Activated T-cell treated with anti-CD3 and anti-CD28 coated beads for 48 hours (primary cell): ENCODE measurements at regions not wholly inside any gene's neighbourhood (a gene's known extent, or its start where the extent isn't known, plus 50 kb on each side); places are given as distances from the start of the nearest gene placed in this dataset.
"Not testable (repeated sequence)": the region's sequence is repeated elsewhere in the genome, so short reads cannot be mapped to it uniquely, and the experiment has no call there.

ENCODE experiments used
- DNase-seq: peaks from one replicate; pipeline ENCODE4 v3.0.0-alpha.2; 2020; ENCODE audit warnings: low read depth

- no peak for DNase-seq
Observed at GRCh38 chr10:131532745-131533341, 221.3 kb upstream of the TCERG1L start.

GRCh38 chr10:131533846-131534526, 222.5 kb upstream of the TCERG1L start:
- DNase-seq = no peak

- DNase-seq = no peak
Observed at GRCh38 chr10:131534836-131535235, 223.3 kb upstream of the TCERG1L start.

GRCh38 chr10:131536676-131537075, 225.2 kb upstream of the TCERG1L start:
- DNase-seq = no peak

GRCh38 chr10:131537281-131537680, 225.8 kb upstream of the TCERG1L start:
- DNase-seq = no peak

- DNase-seq = no peak
Observed at GRCh38 chr10:131544495-131544894, 233.0 kb upstream of the TCERG1L start.

- no peak for DNase-seq
Observed at GRCh38 chr10:131546086-131546810, 234.7 kb upstream of the TCERG1L start.

- no peak for DNase-seq
Observed at GRCh38 chr10:131547129-131547799, 235.7 kb upstream of the TCERG1L start.

- no peak for DNase-seq
Observed at GRCh38 chr10:131548176-131548575, 236.7 kb upstream of the TCERG1L start.

GRCh38 chr10:131549116-131549515, 237.6 kb upstream of the TCERG1L start:
- DNase-seq = no peak

GRCh38 chr10:131553121-131553520, 241.6 kb upstream of the TCERG1L start:
- DNase-seq = no peak

- no peak for DNase-seq
Observed at GRCh38 chr10:131553581-131553980, 242.1 kb upstream of the TCERG1L start.

GRCh38 chr10:131554821-131555220, 243.3 kb upstream of the TCERG1L start:
- DNase-seq = no peak

- no peak for DNase-seq
Observed at GRCh38 chr10:131555406-131555805, 243.9 kb upstream of the TCERG1L start.

- no peak for DNase-seq
Observed at GRCh38 chr10:131556061-131556896, 244.8 kb upstream of the TCERG1L start.

- DNase-seq = no peak
Observed at GRCh38 chr10:131556897-131557495, 245.5 kb upstream of the TCERG1L start.

GRCh38 chr10:131557956-131558355, 246.4 kb upstream of the TCERG1L start:
- not testable (repeated sequence) for DNase-seq

GRCh38 chr10:131559450-131559911, 248.0 kb upstream of the TCERG1L start:
- DNase-seq = no peak

- no peak for DNase-seq
Observed at GRCh38 chr10:131560166-131560565, 248.6 kb upstream of the TCERG1L start.

- no peak for DNase-seq
Observed at GRCh38 chr10:131560706-131561355, 249.3 kb upstream of the TCERG1L start.

- no peak for DNase-seq
Observed at GRCh38 chr10:131561897-131562296, 250.4 kb upstream of the TCERG1L start.
